RPMI8226 (cell line): ENCODE measurements at regions not wholly inside any gene's neighbourhood (a gene's known extent, or its start where the extent isn't known, plus 50 kb on each side); places are given as distances from the start of the nearest gene placed in this dataset.
"Not testable (repeated sequence)": the region's sequence is repeated elsewhere in the genome, so short reads cannot be mapped to it uniquely, and the experiment has no call there.

Experiments
- DNase-seq: peaks from one replicate; pipeline ENCODE4 v3.0.0-alpha.2; 2015

DNA sequence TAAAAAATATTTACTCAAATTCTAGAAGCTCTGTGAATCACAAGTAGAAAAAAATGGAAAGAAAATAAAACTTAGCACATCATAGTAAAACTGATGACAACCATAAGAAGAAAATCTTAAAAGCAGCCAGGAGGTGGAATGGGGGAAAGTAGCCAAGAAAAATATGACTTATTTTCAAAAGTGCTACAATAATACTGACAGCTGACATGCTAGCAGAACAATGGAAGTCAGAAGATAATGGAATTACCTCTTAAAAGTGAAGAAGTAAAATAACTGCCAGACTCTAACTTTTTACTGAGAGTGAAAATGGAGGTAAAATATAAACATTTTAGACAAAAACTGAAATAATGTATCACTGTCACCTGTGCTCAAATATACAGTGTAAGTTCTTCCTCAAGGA is 532.2 kb upstream of the SGCD start:
- DNase-seq = no peak

DNA sequence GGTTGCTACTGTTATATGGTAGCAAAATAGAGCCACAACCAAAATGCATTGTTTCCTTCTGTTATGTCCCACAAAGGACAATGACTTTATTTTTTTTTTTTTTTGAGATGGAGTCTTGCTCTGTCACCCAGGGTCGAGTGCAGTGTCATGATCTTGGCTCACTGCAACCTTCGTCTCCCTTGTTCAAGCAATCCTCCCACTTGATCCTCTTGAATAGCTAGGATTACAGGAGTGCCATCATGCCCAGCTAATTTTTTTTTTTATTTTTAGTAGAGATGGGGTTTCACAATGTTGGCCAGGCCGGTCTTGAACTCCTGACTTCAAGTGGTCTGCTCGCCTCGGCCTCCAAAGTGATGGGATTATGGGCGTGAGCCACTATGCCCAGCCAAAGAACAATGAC is 527.7 kb upstream of the SGCD start:
- DNase-seq = no peak

DNA sequence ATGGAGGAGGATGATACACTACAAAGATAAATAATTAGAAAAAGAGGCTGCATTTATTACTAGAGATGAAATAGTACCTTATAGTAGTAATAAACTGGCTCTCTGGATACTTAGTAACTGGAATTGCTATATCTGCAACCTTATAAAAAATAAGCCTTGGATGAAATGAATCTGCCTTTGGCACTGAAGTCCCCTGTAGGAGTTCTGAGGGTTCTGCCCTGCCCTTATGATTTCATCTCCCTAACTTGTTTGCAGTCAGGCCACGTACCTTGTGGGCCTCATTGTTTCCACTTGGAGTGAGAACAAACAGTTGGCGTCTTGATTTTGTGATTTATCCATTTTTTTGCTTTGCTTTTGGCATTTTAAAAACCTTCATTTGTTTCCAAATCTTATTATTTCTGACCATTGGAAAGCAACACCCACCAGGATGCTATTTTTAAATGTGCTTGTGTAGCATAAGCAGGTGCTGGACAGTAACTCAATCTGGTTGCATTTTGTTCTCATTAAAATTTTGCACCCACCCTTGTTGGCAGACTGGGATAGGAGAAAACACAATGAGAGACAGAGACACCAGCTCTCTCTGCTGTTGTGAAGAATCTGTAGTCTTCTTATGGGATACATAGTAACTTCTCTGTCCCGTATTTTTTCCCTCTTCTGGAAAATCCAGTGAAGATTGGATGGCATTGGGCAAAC is 518.9 kb upstream of the SGCD start:
- DNase-seq = no peak

DNA sequence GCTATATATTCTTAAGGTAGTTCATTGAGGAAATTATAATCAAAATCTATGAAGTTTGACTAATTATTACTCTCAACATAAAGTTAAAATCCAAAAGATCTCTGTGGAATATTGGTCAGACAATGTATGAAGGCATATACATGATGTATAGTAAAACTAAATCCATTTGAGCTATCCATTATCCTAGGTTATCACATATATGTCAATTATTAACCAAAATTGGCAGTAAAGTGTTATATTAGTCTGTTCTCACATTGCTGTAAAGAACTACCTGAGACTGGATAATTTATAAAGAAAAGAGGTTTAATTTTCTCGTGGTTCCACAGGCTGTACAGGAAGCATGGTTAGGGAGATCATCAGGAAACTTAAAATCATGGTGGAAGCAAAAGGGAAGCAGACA is 511.7 kb upstream of the SGCD start:
- no peak for DNase-seq

DNA sequence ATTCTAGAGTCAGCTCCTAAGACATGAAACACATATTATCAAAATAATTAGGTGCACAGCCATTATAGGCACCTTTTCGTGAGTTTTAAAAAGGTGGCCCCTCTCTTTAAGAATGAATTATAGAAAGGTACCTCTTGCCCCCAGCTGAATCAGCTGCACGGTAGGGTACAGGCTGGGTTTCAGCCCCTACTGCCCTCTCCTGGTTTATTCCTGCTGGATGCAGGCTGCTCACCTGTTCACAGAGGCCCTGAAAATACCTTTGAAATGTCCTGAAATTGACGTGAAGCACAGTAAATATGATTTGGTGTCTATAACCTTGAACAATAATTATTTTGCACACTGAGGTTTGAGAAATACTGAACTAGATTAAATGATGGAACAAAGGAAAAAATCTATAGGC is 504.8 kb upstream of the SGCD start:
- no peak for DNase-seq

DNA sequence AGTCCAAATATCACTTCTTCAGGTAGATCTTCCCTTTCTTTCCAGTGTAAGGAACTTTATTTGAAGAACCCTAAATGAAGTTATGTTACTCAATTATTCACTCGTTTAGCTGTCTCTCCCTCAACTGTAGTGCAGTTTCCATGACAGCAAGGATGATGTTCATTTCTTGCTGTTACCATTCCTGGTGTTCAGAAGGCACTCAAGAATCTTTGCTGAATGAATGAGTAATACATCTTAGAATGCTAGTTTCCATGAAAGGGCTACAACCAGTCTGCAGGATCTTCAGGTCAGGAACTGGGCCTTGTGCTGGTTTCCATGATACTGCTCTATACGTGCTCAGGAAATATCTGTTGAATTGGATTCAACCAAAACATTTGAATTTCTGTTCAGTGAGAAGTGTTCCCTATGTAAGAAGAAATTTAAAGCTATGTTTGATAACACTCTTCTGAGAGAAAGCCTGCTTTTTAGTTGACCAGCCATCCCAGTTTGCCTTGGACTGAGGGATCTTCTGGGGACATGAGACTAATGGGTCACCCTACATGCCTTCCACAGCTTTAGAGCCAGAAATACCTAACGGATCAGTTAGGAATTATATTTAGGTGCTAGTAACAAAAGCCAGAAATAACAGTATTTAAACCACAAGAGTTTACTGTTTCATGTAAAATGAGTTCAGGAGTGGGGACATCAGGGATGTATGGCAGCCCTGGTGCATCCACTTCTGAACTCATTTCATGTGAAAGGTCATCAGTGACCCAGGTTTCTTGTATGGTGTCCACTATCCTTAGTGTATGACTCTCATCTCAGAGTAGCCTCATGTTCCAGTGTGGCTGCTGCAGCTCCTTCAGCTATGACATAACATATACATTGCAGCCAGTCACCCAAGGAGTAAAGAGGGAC is 500.1 kb upstream of the SGCD start:
- no peak for DNase-seq

DNA sequence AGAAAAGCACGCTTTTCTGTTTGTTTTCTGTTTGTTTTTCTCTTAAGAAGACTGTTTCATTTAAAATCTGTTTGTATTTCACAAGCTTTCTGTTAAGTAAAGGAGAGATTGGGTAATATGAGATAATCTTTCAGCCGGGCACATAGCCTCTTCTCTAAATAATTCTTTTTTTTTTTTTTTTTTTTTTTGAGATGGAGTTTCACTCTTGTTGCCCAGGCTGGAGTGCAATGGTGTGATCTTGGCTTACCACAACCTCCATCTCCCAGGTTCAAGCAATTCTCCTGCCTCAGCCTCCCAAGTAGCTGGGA is 499.5 kb upstream of the SGCD start:
- DNase-seq = not testable (repeated sequence)

DNA sequence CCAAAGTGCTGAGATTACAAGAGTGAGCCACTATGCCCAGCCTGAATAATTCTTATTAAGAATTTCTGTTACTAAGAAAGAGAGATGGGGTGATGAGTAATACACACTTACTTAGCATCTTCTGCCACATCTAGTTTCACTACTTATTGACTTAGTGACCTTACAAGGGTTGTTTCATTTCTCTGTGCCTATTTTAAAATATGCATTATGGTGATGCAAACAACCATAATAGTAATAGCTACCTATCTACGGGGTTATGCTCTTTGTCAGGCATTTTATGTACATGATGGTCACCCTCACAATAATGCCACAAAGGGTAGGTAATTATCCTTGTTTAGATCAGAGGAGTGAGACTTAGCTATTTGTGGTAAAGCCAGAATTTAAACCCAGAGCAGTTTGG is 499.0 kb upstream of the SGCD start:
- DNase-seq = no peak

DNA sequence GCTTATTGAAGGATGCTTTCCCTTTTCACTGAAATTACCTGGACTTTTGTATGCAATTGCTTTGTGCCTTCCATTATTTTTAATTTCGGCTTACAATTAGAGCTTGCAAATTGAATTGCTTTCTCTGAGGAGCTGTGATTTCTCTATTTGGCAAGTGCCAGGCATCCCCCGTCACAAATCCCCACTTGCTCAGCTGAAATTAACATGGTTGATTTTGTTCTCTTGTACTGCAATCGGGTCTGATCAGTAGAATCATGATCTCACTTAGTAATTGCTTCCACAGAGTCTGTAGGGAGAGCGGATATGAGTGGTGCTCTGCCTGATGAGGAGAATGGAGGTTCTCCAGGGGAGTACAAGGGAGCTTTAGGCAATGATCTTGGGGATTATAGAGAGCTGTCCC is 495.5 kb upstream of the SGCD start:
- no peak for DNase-seq

DNA sequence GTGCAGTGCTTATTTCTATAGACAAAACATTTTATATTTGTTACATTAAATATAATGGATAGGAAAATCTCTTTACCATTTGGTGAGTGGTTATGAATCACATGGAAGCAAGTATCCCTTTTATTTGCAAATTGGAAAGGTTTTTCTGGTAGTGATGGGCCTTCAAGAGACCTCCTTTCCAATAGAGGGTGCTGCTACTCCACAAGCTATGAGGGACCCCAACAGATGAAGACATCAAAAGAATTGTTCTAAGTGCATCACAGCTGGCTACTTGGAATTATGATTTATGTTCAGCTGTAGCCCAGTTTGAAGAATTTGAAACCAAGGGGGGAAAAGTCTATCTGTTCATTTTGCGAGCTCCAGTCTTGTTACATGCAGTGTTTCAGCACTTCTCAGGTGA is 493.7 kb upstream of the SGCD start:
- DNase-seq = no peak

DNA sequence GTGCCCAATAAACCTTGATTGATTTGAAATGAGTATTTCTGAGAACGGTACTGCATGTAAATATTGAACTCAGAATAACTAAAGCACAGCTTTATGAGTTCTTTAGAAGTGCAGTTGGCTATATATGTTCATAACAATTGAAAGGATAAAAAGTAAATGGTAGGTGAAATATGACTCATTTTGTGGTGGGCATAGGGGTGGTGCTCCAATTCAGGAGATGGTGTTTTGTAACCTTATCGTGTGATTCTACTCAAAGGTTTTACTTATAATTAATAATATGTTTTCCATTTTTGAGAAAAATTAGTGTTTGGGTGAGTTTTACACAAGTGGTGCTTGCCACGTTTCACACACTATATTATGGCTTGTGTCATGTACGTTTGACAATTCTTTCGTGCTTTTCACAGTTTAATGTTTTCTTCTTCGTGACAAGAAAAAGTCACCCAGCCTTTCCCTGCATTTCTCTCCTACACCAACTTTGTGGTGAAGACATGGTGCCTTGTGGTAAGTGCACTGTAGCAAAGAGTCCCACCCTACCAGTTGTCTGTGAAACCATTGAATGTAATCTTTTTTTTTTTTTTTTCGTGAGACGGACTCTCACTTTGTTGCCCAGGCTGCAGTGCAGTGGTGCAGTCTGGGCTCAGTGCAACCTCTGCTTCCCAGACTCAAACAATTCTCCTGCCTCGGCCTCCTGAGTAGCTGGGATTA is 492.5 kb upstream of the SGCD start:
- no peak for DNase-seq

DNA sequence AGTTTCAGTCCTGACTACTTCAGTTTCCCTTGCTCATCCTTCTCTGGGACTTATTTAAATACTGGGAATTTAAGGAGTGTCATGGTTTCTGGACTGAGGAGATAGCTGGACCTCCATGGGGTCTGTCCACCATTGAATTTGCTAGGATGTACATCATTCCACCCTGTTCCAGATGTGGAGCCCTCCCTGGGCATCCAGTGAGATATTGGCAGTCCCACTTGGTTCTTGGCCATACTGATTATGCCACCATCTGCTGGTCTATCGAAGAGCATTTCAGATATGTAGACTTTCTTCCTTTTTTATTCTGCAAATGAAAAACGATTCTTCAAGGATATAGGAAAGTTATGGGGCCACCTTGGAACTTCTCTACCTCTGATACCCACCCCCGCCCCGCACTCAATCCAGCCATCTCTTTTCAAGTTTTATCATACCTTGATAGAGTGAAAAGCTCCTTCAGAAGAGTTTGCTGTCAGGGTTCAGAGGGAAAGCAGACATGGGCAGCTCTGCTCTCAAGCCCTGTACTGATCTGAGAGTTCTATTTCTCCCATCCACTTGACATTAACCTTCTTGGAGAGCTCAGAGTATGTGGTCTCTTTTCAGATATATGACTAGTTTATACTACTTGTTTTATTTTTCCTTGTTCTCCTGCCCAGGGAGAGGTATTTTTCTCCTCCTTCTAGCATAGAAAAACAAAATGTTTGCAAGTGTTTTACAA is 490.7 kb upstream of the SGCD start:
- DNase-seq = no peak

DNA sequence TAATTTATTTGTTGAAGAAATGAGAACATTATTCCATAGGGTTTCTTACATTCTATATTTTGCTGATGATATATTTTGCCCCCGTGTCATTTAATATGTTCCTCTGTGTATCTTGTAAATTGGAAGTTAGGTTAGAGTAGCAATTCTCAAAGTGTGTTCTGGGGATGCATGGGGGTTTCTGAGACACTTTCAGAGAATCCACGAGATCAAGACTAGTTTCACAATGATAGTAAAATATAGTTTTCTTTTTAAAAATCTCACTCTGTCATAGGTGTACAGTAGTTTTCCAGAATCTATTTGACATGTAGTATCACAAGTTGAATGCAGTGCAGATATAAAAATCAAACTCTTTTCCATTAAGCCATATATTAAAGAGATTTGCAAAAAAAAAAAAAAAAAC is 488.6 kb upstream of the SGCD start:
- no peak for DNase-seq

DNA sequence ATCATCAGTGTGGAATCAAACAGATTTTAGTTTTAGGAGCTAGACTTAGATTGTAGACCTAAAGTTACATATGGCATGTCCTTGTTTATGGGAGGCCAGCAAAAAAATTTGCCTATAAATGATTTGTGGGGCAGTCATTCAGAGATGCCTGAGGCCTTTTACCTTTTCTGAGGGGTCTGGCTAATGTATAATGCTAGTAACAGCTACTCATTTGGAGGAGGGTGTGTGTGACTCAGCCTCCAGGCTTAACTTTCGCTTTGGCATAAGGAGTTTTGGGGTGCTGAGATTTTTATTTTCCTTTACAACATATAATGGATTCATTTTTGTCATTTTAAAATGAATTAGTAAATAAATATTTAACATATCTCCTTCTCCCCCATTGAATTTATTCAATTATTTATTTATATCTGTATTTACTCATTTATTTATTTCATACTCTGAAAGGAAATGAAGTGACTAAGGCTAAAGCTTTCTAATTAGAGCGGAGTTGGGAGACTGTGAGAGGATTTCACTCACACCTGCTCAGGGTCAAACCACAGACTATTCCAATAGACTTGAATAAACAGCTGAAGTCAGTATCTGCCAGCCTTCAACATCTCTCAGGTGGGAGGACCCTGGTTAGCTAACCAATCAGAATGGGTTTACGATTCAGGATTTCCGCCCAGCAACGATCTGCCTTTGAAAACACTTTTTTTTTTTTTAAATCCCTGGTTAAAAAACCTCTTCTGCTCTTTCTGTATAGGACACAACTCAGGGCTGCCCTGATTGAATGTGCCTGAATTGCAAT is 487.5 kb upstream of the SGCD start:
- peak; percentile 48 for DNase-seq

DNA sequence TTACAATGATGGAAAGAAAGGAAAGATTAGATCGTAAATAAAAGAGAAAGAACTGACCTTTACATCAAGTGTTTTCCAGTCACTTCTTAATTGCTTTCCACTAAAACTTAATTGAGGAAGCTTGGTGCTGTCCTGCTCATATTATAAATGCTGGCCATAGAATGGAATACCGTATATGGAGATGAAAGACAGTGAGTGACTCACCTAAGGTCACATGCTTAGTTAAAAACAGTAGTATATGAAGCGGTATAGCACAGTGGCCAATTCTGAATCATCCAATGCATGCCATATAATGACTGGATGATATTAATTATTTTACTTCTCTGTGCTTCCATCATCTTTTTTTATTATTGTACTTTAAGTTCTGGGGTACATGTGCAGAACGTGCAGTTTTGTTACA is 482.4 kb upstream of the SGCD start:
- no peak for DNase-seq

DNA sequence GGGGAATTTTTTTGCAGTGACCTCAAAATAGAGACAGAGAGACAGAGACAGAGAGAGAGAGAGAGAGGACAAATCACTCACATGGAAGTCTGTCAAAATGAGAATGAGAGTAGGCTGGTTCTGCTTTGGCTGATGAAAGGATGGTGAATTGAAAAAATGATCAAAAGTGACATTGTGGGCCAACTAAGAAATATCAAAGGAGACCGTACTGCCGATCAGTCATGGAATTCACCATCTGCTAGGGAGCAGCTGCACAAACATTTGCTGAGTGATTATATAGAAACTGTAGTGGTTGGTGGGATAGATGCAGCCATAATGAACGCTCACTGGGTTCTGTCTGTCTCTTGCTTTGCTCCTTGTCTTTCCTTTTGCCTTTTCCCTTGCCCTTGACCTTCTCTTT is 476.6 kb upstream of the SGCD start:
- no peak for DNase-seq

DNA sequence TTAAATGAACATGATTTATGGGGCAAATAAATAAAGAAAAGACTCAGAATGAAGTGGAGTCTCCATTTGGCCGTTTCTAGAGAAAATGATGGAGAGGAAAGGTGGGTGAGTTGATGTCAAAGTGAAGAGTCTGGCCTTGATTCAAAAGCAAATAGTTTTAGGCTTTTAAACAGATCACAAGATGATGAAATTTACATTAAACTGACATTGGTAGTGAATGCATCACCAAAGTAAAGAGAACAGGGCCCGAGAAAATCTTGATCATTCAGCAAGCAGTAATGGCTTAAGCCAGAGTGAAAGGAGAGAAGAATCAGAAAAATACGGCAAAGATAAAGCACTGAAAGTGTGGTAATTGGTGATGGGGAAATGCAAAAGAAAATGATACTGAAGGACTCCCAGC is 460.0 kb upstream of the SGCD start:
- no peak for DNase-seq

DNA sequence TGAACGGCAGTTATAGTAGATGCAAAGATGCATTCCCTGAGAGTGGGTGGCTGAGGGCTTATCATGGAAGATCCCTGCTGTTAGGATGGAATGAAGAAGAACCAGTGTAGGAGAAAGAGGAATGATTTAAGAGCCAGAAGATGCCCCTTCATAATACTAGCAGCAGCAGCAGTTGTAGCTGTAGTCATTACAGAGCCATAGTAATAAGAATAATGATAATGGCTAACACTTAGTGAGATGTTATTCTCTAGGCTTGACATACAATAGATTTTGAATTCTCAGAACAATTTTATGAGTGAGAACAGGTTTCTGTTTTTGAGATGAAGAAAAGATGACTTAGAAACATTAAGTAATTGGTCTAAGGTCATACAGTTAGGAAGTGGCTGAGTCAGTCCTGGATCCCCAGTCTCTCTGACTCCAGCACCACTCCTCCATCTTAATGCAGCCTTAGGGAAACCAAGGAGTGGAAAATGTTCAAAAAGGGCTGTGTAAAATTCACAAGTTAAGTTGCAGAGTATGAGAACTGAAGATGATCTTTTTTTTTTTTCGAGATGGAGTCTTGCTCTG is 459.4 kb upstream of the SGCD start:
- DNase-seq = no peak

DNA sequence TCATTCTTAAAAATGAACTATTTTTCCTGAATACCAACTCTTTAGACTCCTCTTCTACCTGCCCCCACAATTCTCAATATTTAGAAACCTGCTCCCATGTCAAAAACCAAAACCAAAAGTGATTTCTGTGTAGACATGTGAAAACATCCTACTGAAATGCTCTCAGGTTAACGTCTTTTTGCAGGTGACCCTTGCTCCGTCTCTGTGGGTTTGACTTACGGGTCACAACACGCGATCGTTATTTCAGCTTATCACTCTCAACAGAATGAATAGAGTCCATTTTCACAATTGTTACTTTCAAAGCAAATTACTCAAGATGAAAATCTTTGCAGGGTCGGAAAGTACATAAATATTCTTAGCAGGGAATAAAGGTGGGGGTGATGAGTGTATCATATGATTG is 456.3 kb upstream of the SGCD start:
- no peak for DNase-seq

DNA sequence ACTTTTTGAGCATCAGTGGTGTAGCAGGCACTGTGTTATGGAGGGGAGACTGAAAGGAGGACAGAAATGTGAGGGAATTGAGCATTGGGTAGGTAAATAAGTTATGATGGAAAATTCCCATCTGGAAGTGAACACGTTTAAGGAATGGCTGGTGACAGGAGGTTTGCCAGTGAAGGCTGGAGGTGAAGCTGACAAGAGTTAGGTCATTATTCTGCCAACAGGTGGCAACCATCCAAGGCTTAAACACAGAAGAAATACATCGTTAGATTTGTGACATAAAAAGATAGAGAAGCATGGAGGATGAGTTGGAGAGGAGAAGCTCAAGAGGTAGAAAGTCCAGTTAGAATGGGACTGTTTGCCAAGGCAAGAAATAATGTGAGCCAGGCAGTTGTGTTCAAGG is 455.3 kb upstream of the SGCD start:
- no peak for DNase-seq

DNA sequence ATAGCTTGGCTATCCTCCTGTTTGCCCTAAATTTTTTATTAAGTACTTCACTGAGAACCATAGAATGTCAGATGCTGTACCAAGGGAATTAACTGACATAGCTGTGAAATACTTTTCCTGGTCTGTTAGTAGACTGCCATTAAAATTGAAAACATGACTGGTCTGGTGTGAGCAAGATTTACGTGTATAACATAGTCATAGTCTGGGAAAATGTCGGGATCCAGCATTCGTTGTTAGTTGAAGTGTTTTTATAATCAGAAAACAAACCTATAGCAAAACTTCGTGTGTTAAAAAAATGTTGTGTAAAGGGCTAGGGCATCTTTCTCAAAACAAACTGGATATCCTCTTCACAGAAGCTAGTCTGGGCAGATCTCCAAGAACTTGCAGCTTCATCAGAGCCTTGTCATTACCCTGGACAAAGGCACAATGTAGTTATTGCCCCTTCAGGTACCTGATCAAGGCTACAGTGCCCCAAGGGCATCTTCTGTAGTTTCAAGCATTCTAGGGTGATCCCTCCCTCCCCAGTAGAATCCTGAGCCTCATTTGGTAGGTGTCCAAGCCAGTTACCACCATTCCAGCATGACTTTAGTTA is 454.2 kb upstream of the SGCD start:
- DNase-seq = no peak

DNA sequence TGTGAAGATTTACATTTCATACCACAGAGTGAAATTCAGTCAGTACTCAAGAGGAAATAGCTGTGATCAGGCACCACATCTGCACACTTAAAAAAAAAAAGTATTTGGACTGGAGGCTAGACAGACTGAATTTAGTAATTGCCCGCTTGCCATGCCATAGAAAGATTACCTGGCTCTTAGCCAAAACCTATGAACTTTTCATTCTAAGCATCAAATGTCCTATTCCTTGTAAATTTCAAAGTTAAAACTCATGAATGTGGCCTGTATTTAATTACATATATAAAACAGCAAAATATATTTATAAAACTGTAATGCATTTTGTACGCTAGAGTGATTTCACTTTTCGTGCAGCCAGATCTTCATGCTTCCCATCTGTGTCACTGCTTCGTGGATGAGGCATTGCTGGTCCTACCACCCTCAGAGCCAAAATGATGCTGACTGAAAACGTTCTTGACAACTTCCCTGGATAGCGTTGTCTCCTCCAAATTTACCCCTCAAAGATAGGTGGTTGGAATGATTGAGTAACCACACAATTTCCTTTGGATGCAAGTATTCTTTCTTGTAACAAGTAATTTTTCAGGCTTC is 447.9 kb upstream of the SGCD start:
- no peak for DNase-seq
